ENCODE measurements at regions not wholly inside any gene's neighbourhood (a gene's known extent, or its start where the extent isn't known, plus 50 kb on each side); places are given as distances from the start of the nearest gene placed in this dataset.

DNA sequence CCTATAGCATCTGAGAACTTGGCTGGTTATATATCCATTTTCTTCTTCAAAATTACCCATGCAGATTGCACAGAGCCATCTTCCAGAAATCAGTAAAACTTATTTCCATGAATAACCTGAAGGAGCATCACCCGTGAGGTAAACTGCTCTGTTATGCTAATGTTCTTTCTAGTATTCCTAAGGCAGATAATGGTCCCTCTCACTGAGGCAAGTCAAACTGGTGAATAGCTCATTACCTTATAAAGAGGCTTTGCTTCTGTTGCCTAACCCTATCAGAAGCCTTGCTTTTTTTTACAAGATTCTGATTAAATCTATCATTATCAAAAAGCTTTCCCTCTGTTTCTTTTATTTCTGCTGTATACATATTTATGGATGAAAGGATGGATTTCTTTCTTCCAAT, 307.6 kb upstream of the FLRT2 start:
- DNase-seq (ENCODE audit: low read depth, low spot score), result no peak
- Histone ChIP-seq H4K20me1 (replicated peaks; ENCODE audit: control insufficient read depth, extremely low read depth, insufficient read depth, low read length) (no peaks in the 10 kb centered on the region), H3K9me1 (replicated peaks; ENCODE audit: control insufficient read depth, extremely low read depth, insufficient read depth, low read length) (no peaks in the 10 kb centered on the region), H3K4me1 (ENCODE audit: control insufficient read depth, extremely low read depth, insufficient read depth, low read length) (no peaks in the 10 kb centered on the region), H2AFZ (ENCODE audit: low read depth, low read length) (peak overlapping the region; percentile 41), H3K27ac (ENCODE audit: insufficient read depth, low read depth, low read length) (no peak overlapping the region), H3K4me3 (replicated peaks in 1 of 3; ENCODE audit: insufficient read depth in 1 of 3, low read depth in 1 of 3, low read length in 3 of 3) (no peak overlapping the region), H3K4me2 (ENCODE audit: insufficient read depth, low read length) (no peak overlapping the region), H3K9me3 (replicated peaks; ENCODE audit: control insufficient read depth, insufficient read depth, low read length) (no peaks in the 10 kb centered on the region), H3K36me3 (ENCODE audit: control insufficient read depth in 2 of 2, extremely low read depth in 1 of 2, insufficient read depth in 2 of 2, low read length in 2 of 2) (no peaks in the 10 kb centered on the region), H3K79me2 (ENCODE audit: control insufficient read depth, insufficient read depth, low read length) (no peaks in the 10 kb centered on the region), H3K27me3 (ENCODE audit: control insufficient read depth in 2 of 2, insufficient read depth in 2 of 2, low read length in 2 of 2) (no peaks in the 10 kb centered on the region), H3K9ac (replicated peaks; ENCODE audit: extremely low read depth, insufficient read depth, low read length) (no peak overlapping the region)
- dilution Hi-C loops (cut with MboI; ENCODE audit: extremely low pct_ligation_motif_present, low sequenced_read_pairs) (no loop called here), intact Hi-C loops (cut with micrococcal nuclease) (no loop called here)
- BruUV-seq (replicated peaks), result no TSS peak
- ChIA-PET CTCF (no interaction called here), POLR2A (no interaction called here)
- no peak for FAIRE-seq
- TF ChIP-seq FOS (IDR thresholded peaks at IDR 0.05; ENCODE audit: borderline replicate concordance, insufficient read depth, low read length) (no peak), POLR2AphosphoS5 (IDR thresholded peaks at IDR 0.05; ENCODE audit: insufficient read depth, low read depth, low read length) (no peak), POLR2A (IDR thresholded peaks at IDR 0.05; ENCODE audit: low read depth, low read length) (no peak), EZH2 (IDR thresholded peaks at IDR 0.05; ENCODE audit: borderline replicate concordance, low read depth, low read length, severe bottlenecking) (no peak), MYC (IDR thresholded peaks at IDR 0.05; ENCODE audit: low read depth, low read length) (no peak)
- TF ChIP-seq, protein P1, sequence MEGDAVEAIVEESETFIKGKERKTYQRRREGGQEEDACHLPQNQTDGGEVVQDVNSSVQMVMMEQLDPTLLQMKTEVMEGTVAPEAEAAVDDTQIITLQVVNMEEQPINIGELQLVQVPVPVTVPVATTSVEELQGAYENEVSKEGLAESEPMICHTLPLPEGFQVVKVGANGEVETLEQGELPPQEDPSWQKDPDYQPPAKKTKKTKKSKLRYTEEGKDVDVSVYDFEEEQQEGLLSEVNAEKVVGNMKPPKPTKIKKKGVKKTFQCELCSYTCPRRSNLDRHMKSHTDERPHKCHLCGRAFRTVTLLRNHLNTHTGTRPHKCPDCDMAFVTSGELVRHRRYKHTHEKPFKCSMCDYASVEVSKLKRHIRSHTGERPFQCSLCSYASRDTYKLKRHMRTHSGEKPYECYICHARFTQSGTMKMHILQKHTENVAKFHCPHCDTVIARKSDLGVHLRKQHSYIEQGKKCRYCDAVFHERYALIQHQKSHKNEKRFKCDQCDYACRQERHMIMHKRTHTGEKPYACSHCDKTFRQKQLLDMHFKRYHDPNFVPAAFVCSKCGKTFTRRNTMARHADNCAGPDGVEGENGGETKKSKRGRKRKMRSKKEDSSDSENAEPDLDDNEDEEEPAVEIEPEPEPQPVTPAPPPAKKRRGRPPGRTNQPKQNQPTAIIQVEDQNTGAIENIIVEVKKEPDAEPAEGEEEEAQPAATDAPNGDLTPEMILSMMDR (IDR thresholded peaks at IDR 0.05; ENCODE audit: extremely low read depth in 1 of 2, insufficient read depth in 1 of 2, low read depth in 1 of 2, low read length in 2 of 2), result no peak

DNA sequence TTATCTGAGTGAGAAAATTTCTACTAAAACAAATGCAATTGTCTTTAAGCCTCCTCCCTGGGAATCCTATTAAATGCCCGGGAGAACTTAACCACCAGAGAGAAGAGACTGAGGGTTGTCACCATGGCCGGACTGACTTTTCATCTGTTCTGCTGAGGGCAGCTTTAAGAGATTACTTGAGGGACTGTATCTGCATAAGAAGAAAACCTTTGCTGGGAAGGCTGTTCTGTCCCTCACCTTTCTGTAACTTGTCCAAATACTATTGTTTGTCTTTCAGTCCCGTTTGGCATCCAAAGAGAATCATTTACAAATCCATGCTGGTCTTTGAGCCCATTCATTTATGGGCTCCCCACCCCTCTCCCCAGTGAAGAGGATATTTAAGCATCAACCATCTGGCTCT, 306.3 kb upstream of the FLRT2 start:
- Histone ChIP-seq H3K27me3 (ENCODE audit: control insufficient read depth in 2 of 2, insufficient read depth in 2 of 2, low read length in 2 of 2) (no peaks in the 10 kb centered on the region), H3K4me1 (ENCODE audit: control insufficient read depth, extremely low read depth, insufficient read depth, low read length) (no peaks in the 10 kb centered on the region), H3K79me2 (ENCODE audit: control insufficient read depth, insufficient read depth, low read length) (no peaks in the 10 kb centered on the region), H2AFZ (ENCODE audit: low read depth, low read length) (no peak overlapping the region), H4K20me1 (replicated peaks; ENCODE audit: control insufficient read depth, extremely low read depth, insufficient read depth, low read length) (no peaks in the 10 kb centered on the region), H3K9me3 (replicated peaks; ENCODE audit: control insufficient read depth, insufficient read depth, low read length) (no peaks in the 10 kb centered on the region), H3K36me3 (ENCODE audit: control insufficient read depth in 2 of 2, extremely low read depth in 1 of 2, insufficient read depth in 2 of 2, low read length in 2 of 2) (no peaks in the 10 kb centered on the region), H3K4me2 (ENCODE audit: insufficient read depth, low read length) (no peak overlapping the region), H3K27ac (ENCODE audit: insufficient read depth, low read depth, low read length) (no peak overlapping the region), H3K9ac (replicated peaks; ENCODE audit: extremely low read depth, insufficient read depth, low read length) (no peak overlapping the region), H3K9me1 (replicated peaks; ENCODE audit: control insufficient read depth, extremely low read depth, insufficient read depth, low read length) (no peaks in the 10 kb centered on the region), H3K4me3 (replicated peaks in 1 of 3; ENCODE audit: insufficient read depth in 1 of 3, low read depth in 1 of 3, low read length in 3 of 3) (no peak overlapping the region)
- dilution Hi-C loops (cut with MboI; ENCODE audit: extremely low pct_ligation_motif_present, low sequenced_read_pairs) (no loop called here), intact Hi-C loops (cut with micrococcal nuclease) (no loop called here)
- DNase-seq (ENCODE audit: low read depth, low spot score), result no peak
- TF ChIP-seq, protein P1 (IDR thresholded peaks at IDR 0.05; ENCODE audit: extremely low read depth in 1 of 2, insufficient read depth in 1 of 2, low read depth in 1 of 2, low read length in 2 of 2), result no peak
- TF ChIP-seq JUN (IDR thresholded peaks at IDR 0.05; ENCODE audit: borderline replicate concordance, insufficient read depth, insufficient read length, low read depth), result no peak
- no peak for TF ChIP-seq EZH2 (IDR thresholded peaks at IDR 0.05; ENCODE audit: borderline replicate concordance, low read depth, low read length, severe bottlenecking)
- TF ChIP-seq, protein P2, sequence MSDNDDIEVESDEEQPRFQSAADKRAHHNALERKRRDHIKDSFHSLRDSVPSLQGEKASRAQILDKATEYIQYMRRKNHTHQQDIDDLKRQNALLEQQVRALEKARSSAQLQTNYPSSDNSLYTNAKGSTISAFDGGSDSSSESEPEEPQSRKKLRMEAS (IDR thresholded peaks at IDR 0.05; ENCODE audit: insufficient read depth, insufficient read length), result no peak
- no peak for TF ChIP-seq POLR2AphosphoS5 (IDR thresholded peaks at IDR 0.05; ENCODE audit: insufficient read depth, low read depth, low read length)
- no peak for TF ChIP-seq MYC (IDR thresholded peaks at IDR 0.05; ENCODE audit: low read depth, low read length)
- no peak for TF ChIP-seq GATA2 (IDR thresholded peaks at IDR 0.05; ENCODE audit: insufficient read depth, insufficient read length, low read depth, low read length)
- no peak for TF ChIP-seq FOS (IDR thresholded peaks at IDR 0.05; ENCODE audit: borderline replicate concordance, insufficient read depth, low read length)
- no peak for TF ChIP-seq POLR2A (IDR thresholded peaks at IDR 0.05; ENCODE audit: low read depth, low read length)
- FAIRE-seq, result no peak
- CTCF ChIA-PET, result no interaction called here
- BruUV-seq (replicated peaks), result no TSS peak
- POLR2A ChIA-PET, result no interaction called here
